ENCODE measurements at regions not wholly inside any gene's neighbourhood (a gene's known extent, or its start where the extent isn't known, plus 50 kb on each side); places are given as distances from the start of the nearest gene placed in this dataset.

DNA sequence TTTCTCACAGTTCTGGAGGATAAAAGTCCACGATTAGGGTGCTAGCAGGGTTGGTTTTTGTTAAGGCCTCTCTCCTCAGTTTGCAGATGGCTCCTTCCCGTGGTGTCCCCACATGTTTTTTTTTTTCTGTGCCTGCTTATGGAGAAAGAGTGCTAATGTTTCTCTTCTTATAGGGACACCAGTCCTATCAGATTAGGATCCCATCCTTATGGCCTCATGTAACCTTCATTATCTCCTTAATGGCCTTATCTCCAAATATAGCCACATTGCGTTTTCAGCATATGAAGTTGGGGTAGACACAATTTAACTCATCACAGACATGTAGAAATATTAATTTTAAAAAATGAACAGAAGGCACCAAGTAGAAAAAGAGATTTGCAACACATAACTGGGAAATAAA, 755.7 kb upstream of the CELF4 start:
- no peak for DNase-seq (ENCODE audit: low read depth)

DNA sequence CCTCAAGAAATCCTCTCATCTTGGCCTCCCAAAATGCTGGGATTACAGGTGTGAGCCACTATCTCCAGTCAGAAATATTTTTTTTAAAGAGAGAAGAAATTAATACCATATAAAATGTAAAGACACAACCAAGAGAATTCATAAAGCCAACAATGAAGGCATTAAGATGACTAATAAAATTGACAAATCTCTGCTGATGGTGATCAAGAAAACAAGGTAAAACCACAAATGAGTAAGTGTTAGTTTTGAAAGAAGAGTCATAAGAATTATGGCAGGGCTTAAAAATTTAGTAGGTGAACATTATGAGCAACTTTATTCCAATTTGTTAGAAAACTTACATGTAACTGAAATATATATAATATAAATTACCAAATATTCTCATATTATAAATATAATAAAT, 752.8 kb upstream of the CELF4 start:
- DNase-seq (ENCODE audit: low read depth) = no peak

- no peak for DNase-seq (ENCODE audit: low read depth)
Measured at GRCh38 chr18:38313831-38314230, 748.2 kb upstream of the CELF4 start.

- DNase-seq (ENCODE audit: low read depth) = no peak
Measured at GRCh38 chr18:38312532-38312931, 746.9 kb upstream of the CELF4 start.

DNA sequence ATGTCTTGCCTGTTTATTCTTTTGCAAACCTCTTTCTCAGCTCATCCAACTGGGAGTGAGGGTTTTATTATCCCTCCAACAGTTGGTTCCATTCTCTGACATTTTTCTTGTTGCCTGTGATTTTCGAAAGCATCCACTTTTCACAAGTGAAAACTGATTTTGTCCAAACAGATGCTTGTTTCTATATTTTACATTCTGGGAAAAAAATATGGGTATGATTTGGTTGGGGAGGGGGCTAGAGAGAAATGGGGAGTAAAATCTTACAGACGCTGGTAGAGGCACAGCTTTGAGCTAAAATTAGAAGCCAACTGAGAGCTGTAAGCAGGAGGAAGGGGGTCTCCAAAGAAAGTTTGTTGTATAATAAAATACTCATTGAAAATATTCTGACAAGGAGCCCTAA, 745.3 kb upstream of the CELF4 start:
- no peak for DNase-seq (ENCODE audit: low read depth)

DNA sequence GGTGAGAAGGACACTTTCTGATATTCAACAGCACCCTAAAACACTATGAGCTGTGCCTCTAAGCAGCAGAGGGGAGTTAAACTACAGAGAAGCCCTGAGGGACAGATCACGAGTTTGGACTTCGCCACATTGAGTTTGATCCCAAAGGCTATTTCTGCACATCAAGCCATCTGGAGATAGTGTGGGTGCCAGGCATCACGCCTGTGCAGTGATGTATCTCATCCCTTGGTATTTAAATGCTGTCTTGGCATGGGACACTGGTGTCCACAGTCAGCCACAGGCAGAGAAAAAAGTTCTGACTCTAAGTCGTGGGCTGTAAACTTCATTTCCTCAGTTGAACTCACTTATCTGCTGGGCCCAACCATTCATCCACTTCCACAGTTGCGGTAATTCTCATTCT, 742.3 kb upstream of the CELF4 start:
- no peak for DNase-seq (ENCODE audit: low read depth)

- no peak for DNase-seq (ENCODE audit: low read depth)
Measured at GRCh38 chr18:38305961-38306360, 740.4 kb upstream of the CELF4 start.

GRCh38 chr18:38301621-38302020, 736.0 kb upstream of the CELF4 start:
- no peak for DNase-seq (ENCODE audit: low read depth)

DNA sequence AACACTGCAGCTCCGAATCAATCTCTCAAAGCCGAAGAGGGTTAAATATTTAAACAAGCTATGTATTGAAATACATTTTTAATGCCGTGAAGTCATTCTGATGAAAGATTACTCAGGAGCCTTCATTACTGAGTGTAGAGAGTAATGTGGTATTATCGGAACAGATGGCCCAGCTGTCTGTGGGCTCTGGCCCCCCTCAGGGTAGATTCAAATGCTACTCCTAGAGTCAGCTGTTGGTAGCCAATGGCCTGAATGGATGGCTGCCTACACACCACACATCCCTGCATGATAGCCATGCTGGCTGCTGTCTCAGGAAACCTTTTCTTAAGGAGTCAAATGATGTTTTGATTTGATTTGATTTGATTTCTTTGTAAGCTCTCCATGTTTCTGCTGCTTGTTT, 732.3 kb upstream of the CELF4 start:
- no peak for DNase-seq (ENCODE audit: low read depth)

DNA sequence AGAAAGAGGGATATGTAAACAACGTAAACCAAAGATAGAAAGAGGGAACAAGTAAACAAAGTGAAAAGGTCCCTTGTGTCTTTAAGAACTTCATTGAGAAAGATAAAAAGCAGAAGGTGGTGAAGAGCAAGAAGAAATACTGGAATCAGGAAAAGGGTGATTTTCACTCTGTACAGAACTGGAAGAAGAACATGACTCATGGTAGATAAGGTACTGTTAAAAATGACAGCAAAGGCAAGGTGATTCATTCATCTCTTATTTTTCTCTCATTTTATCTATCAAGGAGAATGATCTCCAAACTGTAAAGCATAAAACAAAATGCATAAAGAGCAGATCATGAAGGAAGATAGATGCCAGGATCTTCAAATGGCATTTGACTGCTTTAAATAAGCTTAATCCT, 724.6 kb upstream of the CELF4 start:
- no peak for DNase-seq (ENCODE audit: low read depth)

GRCh38 chr18:38284972-38285371, 719.4 kb upstream of the CELF4 start:
- no peak for DNase-seq (ENCODE audit: low read depth)

DNA sequence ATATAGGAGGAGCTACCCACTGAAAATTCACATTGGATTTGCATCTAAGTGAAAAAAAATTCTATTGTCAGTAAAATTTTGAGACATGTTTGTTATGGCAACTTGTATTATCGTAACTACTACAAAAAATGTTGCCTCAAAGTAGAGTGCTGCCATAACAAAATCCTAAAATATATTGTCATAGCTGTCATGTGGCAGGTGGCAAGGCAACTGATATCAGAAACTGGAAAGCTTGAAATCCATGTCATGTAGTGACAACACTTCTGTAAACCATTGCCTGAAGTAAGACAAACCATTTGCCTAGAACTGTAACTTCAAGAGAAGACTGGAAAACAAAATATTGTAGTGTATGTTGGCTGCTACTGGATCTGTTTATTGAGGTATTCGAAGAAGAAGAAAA, 697.5 kb upstream of the CELF4 start:
- no peak for DNase-seq (ENCODE audit: low read depth)

GRCh38 chr18:38262661-38263060, 697.1 kb upstream of the CELF4 start:
- no peak for DNase-seq (ENCODE audit: low read depth)

- no peak for DNase-seq (ENCODE audit: low read depth)
Measured at GRCh38 chr18:38257661-38258060, 692.1 kb upstream of the CELF4 start.

DNA sequence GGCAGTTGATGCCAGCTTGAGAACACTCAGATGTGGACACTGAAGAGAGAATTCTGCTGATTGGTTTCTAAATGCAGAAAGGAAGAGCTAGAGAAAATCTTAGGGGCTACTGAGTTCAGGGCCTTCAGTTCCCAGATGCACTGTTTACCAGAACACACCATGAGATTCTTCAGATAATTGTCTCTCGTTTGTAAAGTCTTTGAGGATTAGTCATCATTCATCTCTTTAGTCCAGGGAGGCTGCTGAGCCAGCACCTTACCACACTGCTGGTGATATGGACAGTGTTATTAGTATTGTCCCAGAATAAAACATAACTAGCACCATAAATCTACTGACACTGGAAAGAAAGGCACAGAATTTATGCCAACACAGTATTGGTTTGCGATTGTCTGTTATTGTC, 690.8 kb upstream of the CELF4 start:
- DNase-seq (ENCODE audit: low read depth) = no peak

- no peak for DNase-seq (ENCODE audit: low read depth)
Measured at GRCh38 chr18:38250971-38251370, 685.4 kb upstream of the CELF4 start.

DNA sequence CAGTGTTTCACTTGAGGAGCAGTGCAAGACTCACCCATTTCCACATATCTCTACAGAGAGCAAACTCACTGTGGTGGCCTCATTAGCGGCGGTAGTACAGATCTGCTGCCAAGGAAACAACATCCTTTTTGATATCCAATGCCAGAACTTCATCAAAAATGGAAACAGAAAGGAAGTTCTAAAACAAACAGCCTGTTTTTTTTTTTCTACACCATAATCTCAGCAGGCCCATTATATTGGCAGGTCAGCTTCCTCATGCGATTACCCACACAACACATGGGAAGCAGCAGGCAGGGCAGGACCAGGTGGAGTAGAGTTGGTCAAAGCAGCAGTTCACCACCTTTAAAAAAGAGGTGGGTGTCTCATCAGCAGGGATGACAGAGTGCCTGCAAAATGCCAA, 678.9 kb upstream of the CELF4 start:
- no peak for DNase-seq (ENCODE audit: low read depth)

DNA sequence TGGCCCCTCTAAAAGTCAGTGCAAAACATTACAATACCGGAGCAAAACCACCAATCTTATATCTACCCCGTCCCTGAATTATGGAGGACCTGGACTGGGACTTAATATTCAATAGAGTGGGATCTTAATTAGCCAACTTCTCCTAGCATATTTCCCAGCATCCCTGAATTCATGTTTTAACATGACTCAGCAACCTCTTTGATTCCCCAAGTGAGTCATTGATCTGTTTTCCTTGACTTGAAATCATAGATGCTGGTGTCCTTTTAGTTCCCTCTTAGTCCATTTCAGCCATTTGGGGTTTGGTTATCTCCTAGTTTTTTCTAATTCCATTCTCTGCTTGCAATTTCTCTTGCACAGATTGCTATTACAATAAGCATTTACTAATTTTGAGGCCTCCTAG, 677.7 kb upstream of the CELF4 start:
- DNase-seq (ENCODE audit: low read depth) = no peak

- DNase-seq (ENCODE audit: low read depth) = no peak
Measured at GRCh38 chr18:38241736-38242135, 676.1 kb upstream of the CELF4 start.

GRCh38 chr18:38241216-38241615, 675.6 kb upstream of the CELF4 start:
- DNase-seq (ENCODE audit: low read depth) = no peak

DNA sequence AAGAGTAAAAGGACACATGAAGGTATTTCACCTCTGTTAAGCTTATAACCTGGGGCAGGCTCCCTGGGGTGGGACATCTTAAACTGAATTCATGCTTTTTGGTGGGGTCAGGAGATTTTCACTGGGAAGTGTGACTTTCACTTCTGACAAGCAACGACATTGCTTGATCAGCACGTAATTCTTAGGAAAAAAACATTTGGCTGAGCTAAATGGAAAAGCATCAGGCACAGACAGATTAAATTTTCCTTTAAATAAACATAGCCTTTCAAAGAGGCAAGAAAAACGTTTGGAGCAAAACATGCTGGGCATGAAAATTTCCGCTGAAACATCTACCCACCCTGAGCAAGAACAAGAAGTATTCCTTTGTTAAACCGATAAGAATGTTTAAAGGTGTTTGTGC, 674.0 kb upstream of the CELF4 start:
- no peak for DNase-seq (ENCODE audit: low read depth)

DNA sequence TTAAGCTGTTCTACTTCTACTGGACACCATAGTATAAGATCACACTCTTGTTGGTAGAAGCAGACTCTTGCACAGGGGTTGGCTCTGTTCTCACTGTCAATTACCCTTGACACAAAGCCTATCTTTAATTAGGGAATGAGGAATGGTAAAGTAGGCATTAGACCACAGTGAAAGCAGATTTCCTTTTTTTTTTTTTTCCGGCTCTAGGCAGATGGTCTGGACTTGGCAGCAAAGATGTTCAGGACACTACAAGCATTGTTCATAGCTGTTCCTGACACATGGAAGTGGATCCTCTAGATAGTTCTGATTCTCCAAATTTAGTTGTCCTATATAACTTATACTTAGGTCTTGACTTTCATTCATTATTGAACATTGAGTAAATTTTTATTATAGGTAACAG, 672.2 kb upstream of the CELF4 start:
- DNase-seq (ENCODE audit: low read depth) = no peak

DNA sequence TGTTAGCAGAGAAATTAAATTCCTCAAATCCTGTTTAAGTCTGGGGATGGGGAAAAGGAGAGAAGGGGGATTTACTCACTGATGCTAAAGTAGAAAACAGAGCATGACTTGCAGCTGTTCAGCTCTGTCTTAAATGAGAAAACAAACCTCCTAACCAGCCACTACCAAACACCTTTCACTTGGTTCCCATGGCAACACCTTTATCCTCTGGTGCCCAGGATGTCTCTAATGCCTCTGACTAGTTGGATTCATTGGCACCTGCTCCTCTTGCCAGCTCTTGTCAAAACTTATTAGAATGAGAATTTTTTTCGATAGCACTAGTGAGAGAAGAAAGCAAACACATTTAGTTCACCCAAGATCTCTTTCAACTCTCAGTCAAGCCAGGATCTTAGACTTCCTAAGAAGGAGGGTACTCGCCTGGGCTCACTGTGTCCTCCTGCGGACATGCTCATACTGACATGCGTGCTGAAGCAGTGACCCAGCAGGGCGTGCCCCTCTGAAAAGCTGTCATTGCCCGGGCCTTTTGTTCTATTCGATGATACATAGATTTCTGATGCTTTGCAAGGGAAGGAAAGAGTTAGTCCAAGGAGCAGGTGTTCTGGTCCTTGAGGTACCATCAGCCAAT, 656.0 kb upstream of the CELF4 start:
- no peak for DNase-seq (ENCODE audit: low read depth)

- no peak for DNase-seq (ENCODE audit: low read depth)
Measured at GRCh38 chr18:38198956-38199355, 633.4 kb upstream of the CELF4 start.

DNA sequence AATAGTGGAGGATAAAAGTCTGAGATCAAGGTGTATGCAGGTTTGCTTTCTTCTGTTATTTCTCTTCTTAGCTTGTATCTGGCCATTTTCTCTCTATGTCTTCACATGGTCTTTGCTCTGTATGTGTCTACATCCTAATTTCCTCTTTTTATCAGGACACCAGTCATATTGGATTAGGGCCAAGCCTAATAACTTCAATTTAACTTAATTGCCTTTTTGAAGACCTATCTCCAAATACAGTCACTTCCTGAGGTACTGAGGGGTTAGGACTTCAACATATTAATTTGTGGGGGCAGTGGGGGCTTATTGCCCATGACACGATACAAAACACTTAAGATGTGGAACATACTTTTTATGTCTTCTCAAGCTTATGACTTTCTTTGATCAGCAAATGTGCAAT, 632.9 kb upstream of the CELF4 start:
- DNase-seq (ENCODE audit: low read depth) = no peak

Measured in RPMI7951 (cell line).